OCI-LY1 (cell line): ENCODE measurements at regions not wholly inside any gene's neighbourhood (a gene's known extent, or its start where the extent isn't known, plus 50 kb on each side); places are given as distances from the start of the nearest gene placed in this dataset.

Source experiments
- EZH2 ChIP-seq: fragments of 200-600 bp; sonication (generic), shearing (Covaris generic); IDR thresholded peaks from 2 replicates; pipeline ENCODE4 v1.8.0; 2017; ENCODE audit warnings: borderline replicate concordance, mixed run types, mild to moderate bottlenecking, antibody characterized with exemption, low read length, moderate library complexity, mixed read lengths
- TF ChIP-seq, protein P1 (sequence below): fragments of 200-600 bp; sonication (generic), shearing (Covaris generic); IDR thresholded peaks from 2 replicates; pipeline ENCODE4 v1.5.1; 2017; ENCODE audit warnings: mild to moderate bottlenecking, antibody characterized with exemption, low read length, moderate library complexity, mixed read lengths

DNA sequence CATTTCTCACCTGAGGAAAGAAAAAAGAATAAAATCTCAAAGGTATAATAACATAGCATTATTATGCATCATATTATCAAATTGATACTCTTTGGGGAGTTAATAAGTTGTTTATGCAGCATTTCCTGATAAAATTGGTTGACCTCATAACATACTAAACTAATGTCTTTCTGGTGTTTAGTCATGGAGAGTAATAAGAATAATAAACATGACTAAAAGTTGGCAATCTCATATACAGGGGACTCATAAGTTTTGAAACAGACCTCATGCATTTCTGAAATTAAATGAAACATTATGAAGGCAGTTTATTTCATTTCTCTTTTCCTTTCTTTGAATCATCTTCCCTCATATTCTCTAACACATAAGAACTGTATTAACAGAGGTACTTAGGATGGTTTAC lies 60.5 kb upstream of the PRDM1 start:
- TF ChIP-seq, protein P1, sequence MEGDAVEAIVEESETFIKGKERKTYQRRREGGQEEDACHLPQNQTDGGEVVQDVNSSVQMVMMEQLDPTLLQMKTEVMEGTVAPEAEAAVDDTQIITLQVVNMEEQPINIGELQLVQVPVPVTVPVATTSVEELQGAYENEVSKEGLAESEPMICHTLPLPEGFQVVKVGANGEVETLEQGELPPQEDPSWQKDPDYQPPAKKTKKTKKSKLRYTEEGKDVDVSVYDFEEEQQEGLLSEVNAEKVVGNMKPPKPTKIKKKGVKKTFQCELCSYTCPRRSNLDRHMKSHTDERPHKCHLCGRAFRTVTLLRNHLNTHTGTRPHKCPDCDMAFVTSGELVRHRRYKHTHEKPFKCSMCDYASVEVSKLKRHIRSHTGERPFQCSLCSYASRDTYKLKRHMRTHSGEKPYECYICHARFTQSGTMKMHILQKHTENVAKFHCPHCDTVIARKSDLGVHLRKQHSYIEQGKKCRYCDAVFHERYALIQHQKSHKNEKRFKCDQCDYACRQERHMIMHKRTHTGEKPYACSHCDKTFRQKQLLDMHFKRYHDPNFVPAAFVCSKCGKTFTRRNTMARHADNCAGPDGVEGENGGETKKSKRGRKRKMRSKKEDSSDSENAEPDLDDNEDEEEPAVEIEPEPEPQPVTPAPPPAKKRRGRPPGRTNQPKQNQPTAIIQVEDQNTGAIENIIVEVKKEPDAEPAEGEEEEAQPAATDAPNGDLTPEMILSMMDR = no peak
- TF ChIP-seq EZH2 = no peak
